Stimulated activated CD4-positive, alpha-beta T cell treated with anti-CD3 and anti-CD28 coated beads, Interleukin-1b, Interleukin-23, amount 100 ng/mL, for 4 hours (primary cell): ENCODE measurements at regions not wholly inside any gene's neighbourhood (a gene's known extent, or its start where the extent isn't known, plus 50 kb on each side); places are given as distances from the start of the nearest gene placed in this dataset.
"Not testable (repeated sequence)": the region's sequence is repeated elsewhere in the genome, so short reads cannot be mapped to it uniquely, and the experiment has no call there.

Experiments used
- DNase-seq, 2 donors: peaks; one replicate each; pipeline ENCODE4 v3.0.0-alpha.2; 2020; ENCODE audit warnings: low read depth in 2 of 2

- DNase-seq: not testable (repeated sequence)
Observed at GRCh38 chr1:148432318-148432717, 50.8 kb downstream of the PPIAL4G start.

DNA sequence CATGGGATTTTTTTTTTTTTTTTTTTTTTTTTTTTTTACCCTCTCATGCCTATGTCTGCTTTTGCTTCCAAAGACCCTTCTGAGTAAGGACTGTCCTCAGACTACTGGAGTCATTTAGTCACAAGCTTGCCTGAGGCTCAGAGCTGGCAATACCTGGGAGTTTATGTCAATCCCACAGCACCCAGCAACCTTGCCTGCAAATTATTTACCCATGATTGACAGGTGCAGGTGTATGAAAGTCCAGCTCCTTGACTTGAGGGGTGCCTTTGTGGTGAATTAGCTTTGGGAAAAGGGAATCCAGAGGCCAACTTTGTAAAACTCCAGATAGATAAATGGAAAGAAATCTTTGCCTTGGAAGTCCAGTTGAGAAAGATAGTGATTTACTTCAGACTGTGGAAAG, 53.2 kb downstream of the PPIAL4G start:
- not testable (repeated sequence) for DNase-seq

GRCh38 chr1:148426940-148427611, 56.0 kb downstream of the PPIAL4G start:
- DNase-seq: not testable (repeated sequence)

DNA sequence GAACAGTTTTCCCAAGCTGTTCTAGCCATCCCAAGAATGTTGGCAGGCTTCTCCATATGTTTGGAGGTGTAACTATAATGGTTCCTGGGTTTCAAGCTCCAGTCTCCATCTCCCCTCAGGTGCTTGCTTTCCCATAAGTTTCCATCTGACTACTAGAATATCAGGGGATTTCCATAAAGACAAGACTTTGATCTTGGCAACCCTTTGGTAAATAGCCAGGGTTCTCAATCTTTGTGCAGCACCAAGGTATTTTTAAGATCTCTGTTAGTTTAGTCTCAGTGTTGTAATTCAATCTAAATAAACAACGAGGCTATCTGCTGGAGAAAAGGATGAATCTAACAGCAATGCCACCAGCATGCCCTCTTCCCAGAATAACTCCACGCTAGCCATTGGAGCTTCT, 56.7 kb downstream of the PPIAL4G start:
- DNase-seq: not testable (repeated sequence)

DNA sequence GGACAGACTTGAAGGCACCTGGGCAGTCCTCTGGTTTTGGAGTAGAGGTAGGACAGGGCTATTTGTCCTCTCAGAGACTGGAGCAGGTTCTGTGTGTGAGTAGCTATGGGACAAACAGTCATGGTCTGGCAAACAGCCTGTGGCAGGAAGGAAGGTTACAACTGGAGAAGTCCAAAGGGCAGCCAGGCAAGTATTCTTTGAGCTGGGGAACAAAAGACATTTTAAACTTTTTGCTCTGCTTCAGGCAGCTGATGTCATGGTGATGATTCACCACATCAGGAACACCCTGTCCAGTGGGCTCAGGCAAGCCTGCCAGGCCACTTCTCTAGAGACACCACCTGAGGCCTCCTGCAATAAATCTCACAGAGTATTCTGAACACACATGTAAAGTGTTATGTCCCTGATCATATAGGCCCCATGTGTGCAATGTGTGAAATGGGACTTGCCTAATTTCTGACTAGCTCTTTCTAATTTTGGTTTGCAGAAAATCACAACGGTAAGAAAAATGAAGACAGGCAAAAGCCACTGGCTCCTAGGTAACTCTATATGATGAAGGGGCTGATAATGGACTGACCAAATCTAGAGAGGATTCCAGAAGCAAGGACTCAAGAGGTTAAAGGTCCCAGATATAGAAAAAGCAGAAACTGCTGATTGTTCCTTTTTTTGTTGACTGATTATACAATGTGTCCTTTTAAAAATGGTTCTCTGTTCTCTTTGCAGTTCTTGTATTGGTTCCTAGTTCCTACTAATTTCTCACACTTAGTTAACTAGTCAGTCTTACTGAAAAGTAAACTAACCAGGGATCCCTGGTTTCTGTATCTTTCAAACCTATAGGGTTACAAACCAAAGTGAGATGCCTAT, 58.7 kb downstream of the PPIAL4G start:
- not testable (repeated sequence) for DNase-seq

GRCh38 chr1:148422921-148423320, 60.2 kb downstream of the PPIAL4G start:
- DNase-seq: not testable (repeated sequence)

DNA sequence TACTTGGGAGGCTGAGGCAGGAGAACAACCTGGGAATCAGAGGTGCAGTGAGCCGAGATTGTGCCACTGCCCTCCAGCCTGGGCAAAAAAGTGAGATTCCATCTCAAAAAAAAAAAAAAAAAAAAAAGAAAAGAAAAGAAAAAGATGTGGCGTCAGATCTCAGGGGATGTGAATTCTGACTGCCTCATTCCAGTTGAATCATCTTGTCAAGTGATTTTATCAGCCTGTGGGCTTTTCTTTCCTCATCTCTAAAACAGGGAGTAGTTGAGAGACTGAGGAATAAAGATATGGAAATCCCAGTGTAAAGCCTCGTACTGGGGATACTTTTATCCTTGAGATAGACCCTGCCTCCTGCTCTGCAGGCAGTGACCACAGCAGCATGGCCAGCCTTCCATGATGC, 65.9 kb downstream of the PPIAL4G start:
- not testable (repeated sequence) for DNase-seq

DNA sequence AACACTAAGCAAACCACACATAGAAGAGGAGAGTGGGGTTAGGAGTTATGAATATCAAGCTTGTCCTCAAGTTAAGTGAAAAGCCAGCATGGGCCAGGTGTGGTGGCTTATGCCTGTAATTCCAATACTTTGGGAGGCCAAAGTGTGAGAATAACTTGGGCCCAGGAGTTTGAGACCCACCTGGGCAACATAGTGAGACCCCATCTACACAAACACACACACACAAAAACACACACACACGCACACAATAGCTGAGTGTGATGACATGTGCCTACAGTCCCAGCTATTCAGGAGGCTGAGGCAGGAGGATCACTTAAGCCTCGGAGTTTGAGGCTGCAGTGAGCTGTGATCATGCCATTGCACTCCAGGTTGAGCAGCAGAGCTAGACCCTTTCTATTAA, 69.7 kb downstream of the PPIAL4G start:
- not testable (repeated sequence) for DNase-seq

DNA sequence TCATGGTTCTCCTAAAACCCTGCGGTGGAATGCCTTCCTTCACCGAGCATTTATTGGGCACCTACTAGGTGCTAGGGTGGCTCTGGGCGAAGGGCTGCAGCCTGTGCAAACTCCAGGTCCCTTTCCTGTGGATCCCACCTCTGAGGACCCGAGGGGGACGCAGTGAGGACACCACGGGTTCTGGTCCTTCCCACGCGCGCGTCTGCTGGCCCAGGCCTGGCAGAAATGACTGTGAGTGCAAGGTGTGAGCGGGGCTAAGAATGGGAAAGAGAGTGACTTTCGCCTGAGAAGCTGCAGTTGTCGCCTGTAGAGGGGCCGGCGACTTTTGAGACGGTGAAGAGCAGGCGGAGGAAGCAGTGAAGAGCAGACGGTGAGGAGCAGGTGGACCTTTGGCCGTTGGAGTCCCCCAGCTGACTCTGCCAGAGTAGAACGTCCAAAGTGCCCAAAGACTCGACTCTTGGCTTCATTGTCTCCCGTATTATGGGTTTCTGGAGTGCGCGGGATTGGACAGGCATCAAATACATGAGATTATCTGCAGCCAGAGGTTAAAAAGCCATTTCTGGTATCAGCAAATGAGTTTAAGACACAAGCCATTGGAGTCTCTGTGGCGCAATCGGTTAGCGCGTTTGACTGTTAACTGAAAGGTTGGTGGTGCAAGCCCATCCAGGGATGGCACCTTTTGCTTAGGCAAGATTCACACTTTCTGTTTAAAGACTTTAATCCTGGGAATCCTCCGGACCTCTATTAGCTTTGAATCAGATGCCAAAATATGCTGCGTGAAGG, 78.1 kb downstream of the PPIAL4G start:
- DNase-seq: not testable (repeated sequence)

DNA sequence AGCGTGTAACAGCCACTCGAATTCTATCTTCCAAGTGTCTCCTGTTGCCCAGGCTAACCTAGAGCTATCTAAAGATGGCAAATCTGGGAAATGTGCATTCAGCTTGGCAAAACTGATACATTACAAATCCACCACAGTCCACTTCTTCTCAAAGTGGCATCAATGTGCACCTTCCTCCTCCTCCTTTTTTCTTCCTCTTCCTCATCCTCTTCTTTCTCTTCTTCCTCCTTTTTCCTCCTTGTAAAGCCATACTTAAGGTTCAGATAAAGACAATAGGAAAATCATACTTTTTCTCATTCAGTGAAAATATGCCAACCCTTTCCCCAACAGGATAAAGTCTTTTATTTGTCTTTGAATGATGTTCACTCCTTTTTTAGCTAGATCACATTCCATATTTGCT, 79.2 kb downstream of the PPIAL4G start:
- DNase-seq: not testable (repeated sequence)

- not testable (repeated sequence) for DNase-seq
Observed at GRCh38 chr1:148403085-148403456, 80.0 kb downstream of the PPIAL4G start.

DNA sequence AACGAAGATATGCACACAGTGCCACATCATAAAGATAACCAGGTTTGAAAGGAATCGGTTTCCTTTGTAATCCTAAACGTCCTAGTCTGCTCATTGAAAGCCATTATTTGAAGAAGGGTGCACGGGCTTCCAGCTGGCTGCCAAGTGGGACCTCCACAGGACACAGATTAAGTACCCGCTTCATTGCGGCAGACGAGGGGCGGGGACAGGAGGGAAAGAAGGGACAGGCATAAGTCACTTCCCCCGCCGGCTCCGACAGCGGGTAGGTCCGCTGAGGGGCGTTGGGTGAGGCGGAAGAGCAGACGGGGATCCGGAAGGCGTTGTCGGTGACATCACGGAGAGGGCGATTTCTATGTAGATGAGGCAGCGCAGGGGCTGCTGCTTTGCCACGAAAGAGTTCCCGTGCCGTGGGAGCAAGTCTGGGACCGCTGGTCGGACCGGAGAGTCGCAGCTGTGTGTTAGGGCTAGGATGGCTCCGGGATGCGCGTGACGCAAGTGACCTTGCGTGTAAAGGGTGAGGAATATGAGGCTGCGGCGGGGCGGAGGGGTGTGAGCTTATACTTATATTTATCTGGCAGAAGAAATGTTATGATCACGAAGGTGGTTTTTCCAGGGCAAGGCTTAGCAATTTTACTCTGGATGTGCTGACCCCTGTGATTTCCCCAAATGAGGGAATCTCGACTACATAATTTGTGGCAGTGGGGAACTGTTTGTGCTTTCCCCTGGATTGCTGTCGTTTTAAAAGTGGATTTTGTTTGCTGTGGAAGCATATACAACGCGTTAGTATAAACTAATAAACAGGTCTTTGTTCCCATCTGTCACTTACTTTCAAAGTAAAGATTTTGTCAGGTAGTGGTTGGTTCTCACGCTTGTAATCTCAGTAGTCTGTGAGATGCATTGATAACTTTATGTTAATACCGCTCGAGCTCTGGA, 80.7 kb downstream of the PPIAL4G start:
- peak; percentile 72 for DNase-seq

DNA sequence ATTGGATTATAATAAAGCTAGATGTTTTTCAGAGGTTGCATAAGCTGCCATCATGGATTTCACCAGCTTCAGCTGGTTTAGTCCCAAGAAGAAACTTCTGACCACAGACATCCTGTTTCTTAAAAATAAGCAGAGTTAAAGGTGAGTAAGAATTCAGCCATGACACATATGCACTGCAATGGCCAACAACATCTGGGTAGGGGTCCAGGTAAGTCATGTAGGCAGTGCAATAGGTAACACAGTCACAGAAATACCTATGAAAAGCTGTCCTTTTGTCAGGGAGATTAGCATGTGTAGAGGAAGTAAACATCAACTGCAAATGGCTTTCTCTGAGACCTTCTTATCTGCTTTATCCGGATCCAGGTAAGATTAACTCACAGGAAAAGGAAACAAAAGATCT, 85.6 kb downstream of the PPIAL4G start:
- DNase-seq: not testable (repeated sequence)

GRCh38 chr1:148392505-148392904, 90.6 kb downstream of the PPIAL4G start:
- not testable (repeated sequence) for DNase-seq

DNA sequence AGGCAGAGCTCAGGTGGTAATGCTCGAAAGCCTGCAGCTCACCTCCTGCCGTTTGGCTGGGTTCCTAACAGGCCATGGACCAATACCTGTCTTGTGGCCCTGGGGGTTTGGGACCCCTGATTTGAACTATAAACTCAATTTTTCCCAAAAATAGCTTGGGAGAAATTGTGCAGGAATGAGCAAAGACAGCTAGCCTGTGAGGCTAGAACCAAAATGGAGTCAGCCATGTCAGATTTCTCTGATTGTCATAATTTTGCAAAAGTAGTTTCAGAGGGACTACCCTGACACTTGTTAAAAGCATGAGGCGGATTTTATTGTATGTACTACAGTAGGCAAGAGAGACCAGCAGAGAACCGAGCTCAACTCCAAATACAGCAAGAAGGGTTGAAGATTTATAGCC, 91.8 kb downstream of the PPIAL4G start:
- DNase-seq: not testable (repeated sequence)

DNA sequence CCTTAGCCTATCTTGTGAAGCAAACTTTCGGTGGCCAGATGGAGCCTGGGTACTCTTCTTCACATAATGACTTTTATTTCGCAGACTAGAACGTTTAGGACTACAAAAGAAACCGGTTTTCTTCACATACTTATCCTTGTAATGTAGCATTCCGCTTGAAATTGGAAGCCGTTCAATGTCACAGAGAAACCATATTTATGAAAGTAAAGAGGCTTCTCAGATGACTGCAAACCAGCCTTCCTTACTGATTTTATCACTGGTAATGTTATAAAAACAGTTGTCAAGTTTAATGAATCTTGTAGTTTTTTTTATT, 94.1 kb downstream of the PPIAL4G start:
- DNase-seq: no peak

DNA sequence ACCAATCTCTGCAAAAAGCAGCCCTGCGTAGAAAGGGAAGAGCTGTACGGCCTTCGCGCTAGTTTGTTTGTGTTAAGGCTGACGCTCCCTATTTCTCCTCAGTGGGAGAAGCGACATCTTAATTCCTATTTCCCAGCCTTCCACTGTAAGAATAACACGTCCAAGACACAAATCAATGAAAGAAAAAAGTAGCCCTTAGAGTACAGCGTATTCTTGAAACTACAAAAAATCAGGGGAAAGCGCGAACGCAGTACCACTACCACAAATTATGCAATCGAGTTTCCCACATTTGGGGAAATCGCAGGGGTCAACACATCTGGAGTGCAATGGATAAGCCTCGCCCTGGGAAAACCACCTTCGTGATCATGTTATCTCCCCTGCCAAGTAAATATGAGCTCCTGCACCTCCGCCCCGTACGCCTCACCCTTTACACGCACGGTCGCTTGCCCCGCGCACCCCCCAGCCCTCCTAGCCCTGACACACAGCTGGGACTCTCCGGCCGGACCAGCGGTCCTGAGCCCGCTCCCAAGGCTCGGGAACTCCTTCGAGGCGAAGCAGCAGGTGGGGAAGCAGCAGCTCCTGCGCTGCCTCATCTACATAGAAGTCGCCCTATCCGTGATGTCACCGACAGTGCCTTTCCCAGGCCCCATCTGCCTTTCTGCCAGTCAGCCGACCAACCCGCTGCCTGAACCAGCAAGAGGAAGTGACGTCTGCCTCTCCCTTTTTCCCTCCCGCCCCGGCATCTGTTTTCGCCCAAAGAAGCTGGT, 94.7 kb downstream of the PPIAL4G start:
- DNase-seq: peak; percentile 70 to 76

DNA sequence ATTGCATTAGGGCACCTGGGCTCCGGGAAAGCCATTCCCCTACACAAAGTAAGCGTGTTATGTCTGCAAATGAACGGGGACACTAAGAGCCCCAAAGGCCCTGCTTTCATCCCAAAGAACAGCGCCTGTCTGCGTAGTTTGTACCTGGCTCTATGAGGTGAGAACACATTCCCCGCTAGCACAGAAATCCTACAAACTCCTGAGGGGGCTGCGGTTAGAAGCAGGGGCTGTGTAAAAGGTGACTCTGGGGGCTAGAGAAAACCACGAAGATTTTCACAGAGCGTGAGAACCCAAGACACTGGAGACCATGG, 95.2 kb downstream of the PPIAL4G start:
- DNase-seq: not testable (repeated sequence)

DNA sequence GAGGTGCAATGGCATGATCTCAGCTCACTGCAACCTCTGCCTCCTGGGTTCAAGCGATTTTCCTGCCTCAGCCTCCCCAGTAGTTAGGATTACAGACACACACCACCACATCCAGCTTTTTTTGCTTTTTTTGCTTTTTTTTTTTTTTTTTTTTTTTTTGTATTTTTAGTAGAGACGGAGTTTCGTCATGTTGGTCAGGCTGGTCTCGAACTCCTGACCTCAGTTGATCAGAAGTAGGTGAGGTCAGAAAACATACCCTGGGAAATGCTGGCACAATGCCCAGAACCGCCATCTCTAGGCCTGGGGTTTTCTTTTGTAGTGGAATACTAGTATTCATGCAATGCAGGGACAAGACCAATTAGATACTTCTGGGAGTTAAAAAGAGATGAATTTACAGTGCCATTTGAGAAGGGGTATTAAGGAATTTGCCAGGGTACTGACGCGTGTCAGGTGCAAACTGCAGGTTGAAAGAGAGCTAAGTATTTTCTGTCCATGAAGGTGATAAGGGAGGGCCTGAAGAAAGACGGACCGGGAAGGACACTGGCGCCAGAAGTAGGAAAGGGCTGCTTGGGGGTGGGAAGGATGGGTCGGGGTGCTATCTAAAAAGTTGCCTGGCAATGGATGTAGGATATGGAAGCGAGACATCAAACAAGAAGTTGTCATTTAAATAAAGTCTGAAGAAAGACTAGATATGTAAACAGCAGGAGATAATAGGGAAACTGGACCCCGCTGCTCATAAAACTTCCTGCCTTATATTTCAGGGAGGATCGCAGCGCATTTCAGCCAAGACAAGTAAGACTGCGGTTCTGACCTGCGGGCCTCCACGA, 95.8 kb downstream of the PPIAL4G start:
- DNase-seq: not testable (repeated sequence)

GRCh38 chr1:148386617-148387016, 96.5 kb downstream of the PPIAL4G start:
- no peak for DNase-seq
